SK-N-SH treated with all-trans-retinoic acid at 6 μM for 48 hours (cell line): ENCODE measurements at regions not wholly inside any gene's neighbourhood (a gene's known extent, or its start where the extent isn't known, plus 50 kb on each side); places are given as distances from the start of the nearest gene placed in this dataset.

ENCODE experiments used
- ATAC-seq: fragments of 200-7000 bp; cut with Tn5 transposase; 3 replicates; pipeline ENCODE4 v1.9.1; 2020; ENCODE audit warnings: mild to moderate bottlenecking, moderate library complexity
- ARNTL ChIP-seq: fragments of 450-650 bp; formaldehyde crosslinking; IDR thresholded peaks from 2 replicates; pipeline ENCODE4 v1.5.0; 2020; ENCODE audit warnings: low read depth, mild to moderate bottlenecking, moderate library complexity, borderline replicate concordance
- BACH2 ChIP-seq: fragments of 250-450 bp; sonication (Bioruptor Pico); IDR thresholded peaks from 2 replicates; pipeline ENCODE4 v1.9.0; 2021; ENCODE audit warnings: mild to moderate bottlenecking, borderline replicate concordance
- CREB5 ChIP-seq: fragments of 250-450 bp; sonication (Bioruptor Pico); IDR thresholded peaks from 2 replicates; pipeline ENCODE4 v1.5.1; 2020; ENCODE audit warnings: low read depth, mild to moderate bottlenecking, moderate library complexity
- CSDC2 ChIP-seq: fragments of 250-450 bp; sonication (Bioruptor Pico); IDR thresholded peaks from 2 replicates; pipeline ENCODE4 v1.5.0; 2020; ENCODE audit warnings: mild to moderate bottlenecking, moderate library complexity
- CSRNP3 ChIP-seq: fragments of 250-450 bp; sonication (Bioruptor Pico); IDR thresholded peaks from 2 replicates; pipeline ENCODE4 v1.5.1; 2021; ENCODE audit warnings: mild to moderate bottlenecking, moderate library complexity
- ESRRG ChIP-seq: fragments of 250-450 bp; sonication (Bioruptor Pico); IDR thresholded peaks from 2 replicates; pipeline ENCODE4 v1.6.1; 2021; ENCODE audit warnings: mild to moderate bottlenecking
- GLIS3 ChIP-seq: fragments of 250-450 bp; sonication (Bioruptor Pico); IDR thresholded peaks from 2 replicates; pipeline ENCODE4 v1.5.0; 2020; ENCODE audit warnings: mild to moderate bottlenecking, moderate library complexity
- ISL1 ChIP-seq: fragments of 250-450 bp; sonication (Bioruptor Pico); IDR thresholded peaks from 2 replicates; pipeline ENCODE4 v2.1.2; 2022; ENCODE audit warnings: mild to moderate bottlenecking, moderate library complexity
- OSR1 ChIP-seq: fragments of 250-450 bp; sonication (Bioruptor Pico); IDR thresholded peaks from 2 replicates; pipeline ENCODE4 v1.8.0; 2022; ENCODE audit warnings: moderate library complexity, mild to moderate bottlenecking, inconsistent platforms
- PATZ1 ChIP-seq: fragments of 250-450 bp; sonication (Bioruptor Pico); IDR thresholded peaks from 2 replicates; pipeline ENCODE4 v1.8.0; 2020; ENCODE audit warnings: mild to moderate bottlenecking, moderate library complexity, borderline replicate concordance
- POU6F1 ChIP-seq: fragments of 250-450 bp; sonication (Bioruptor Pico); IDR thresholded peaks from 2 replicates; pipeline ENCODE4 v1.8.0; 2021; ENCODE audit warnings: low read depth, mild to moderate bottlenecking, moderate library complexity, borderline replicate concordance
- PPARA ChIP-seq: fragments of 250-450 bp; sonication (Bioruptor Pico); IDR thresholded peaks from 2 replicates; pipeline ENCODE4 v1.5.0; 2020; ENCODE audit warnings: mild to moderate bottlenecking, borderline replicate concordance
- RARB ChIP-seq: fragments of 250-450 bp; sonication (Bioruptor Pico); IDR thresholded peaks from 2 replicates; pipeline ENCODE4 v1.8.0; 2021; ENCODE audit warnings: mild to moderate bottlenecking, moderate library complexity
- SNAI2 ChIP-seq: fragments of 250-450 bp; sonication (Bioruptor Pico); IDR thresholded peaks from 2 replicates; pipeline ENCODE4 v1.5.0; 2020; ENCODE audit warnings: mild to moderate bottlenecking, moderate library complexity
- TCF4 ChIP-seq: fragments of 250-450 bp; sonication (Bioruptor Pico); IDR thresholded peaks from 2 replicates; pipeline ENCODE4 v1.8.0; 2021; ENCODE audit warnings: mild to moderate bottlenecking, moderate library complexity, borderline replicate concordance
- TOX ChIP-seq: fragments of 250-450 bp; sonication (Bioruptor Pico); IDR thresholded peaks from 2 replicates; pipeline ENCODE4 v1.8.0; 2021; ENCODE audit warnings: mild to moderate bottlenecking, moderate library complexity, borderline replicate concordance
- ZC3H10 ChIP-seq: fragments of 250-450 bp; sonication (Bioruptor Pico); IDR thresholded peaks from 2 replicates; pipeline ENCODE4 v1.5.1; 2021; ENCODE audit warnings: mild to moderate bottlenecking, moderate library complexity
- ZFP3 ChIP-seq: fragments of 250-450 bp; sonication (Bioruptor Pico); IDR thresholded peaks from 2 replicates; pipeline ENCODE4 v1.5.0; 2020; ENCODE audit warnings: mild to moderate bottlenecking, moderate library complexity
- ZNF565 ChIP-seq: fragments of 450-650 bp; formaldehyde crosslinking; conservative IDR thresholded peaks from 2 replicates; pipeline ENCODE4 v1.5.0; 2020; ENCODE audit warnings: low read depth, mild to moderate bottlenecking, moderate library complexity
- ZNF70 ChIP-seq: fragments of 450-650 bp; formaldehyde crosslinking; IDR thresholded peaks from 2 replicates; pipeline ENCODE4 v1.5.0; 2020; ENCODE audit warnings: mild to moderate bottlenecking, moderate library complexity
- ZNF8 ChIP-seq: fragments of 450-650 bp; formaldehyde crosslinking; IDR thresholded peaks from 2 replicates; pipeline ENCODE4 v1.5.0; 2020; ENCODE audit warnings: mild to moderate bottlenecking, moderate library complexity

GRCh38 chr6:23319582-23319981, 750.2 kb downstream of the HDGFL1 start (continued):
- TF ChIP-seq PATZ1 (CRISPR knock-in tag) (no peak), POU6F1 (CRISPR knock-in tag) (no peak), TCF4 (CRISPR knock-in tag) (no peak)

- no peak for ATAC-seq
- TF ChIP-seq PATZ1 (CRISPR knock-in tag), result no peak
- no peak for TF ChIP-seq ZNF565 (CRISPR knock-in tag)
- TF ChIP-seq POU6F1 (CRISPR knock-in tag), result no peak
- no peak for TF ChIP-seq ZFP3
- TF ChIP-seq ZNF70, result no peak
- TF ChIP-seq CREB5, result no peak
- TF ChIP-seq OSR1 (CRISPR knock-in tag), result no peak
- no peak for TF ChIP-seq TCF4 (CRISPR knock-in tag)
- TF ChIP-seq BACH2, result no peak
- TF ChIP-seq RARB (CRISPR knock-in tag), result no peak
- TF ChIP-seq ISL1 (CRISPR knock-in tag), result no peak
- no peak for TF ChIP-seq CSDC2
- TF ChIP-seq TOX (CRISPR knock-in tag), result no peak
- no peak for TF ChIP-seq CSRNP3
- TF ChIP-seq SNAI2, result no peak
- no peak for TF ChIP-seq GLIS3 (CRISPR knock-in tag)
- TF ChIP-seq ZC3H10 (CRISPR knock-in tag), result no peak
- TF ChIP-seq, all 23 proteins: peak for 0
These were observed 751.2 kb downstream of the HDGFL1 start for GRCh38 chr6:23320471-23321015.

- ATAC-seq, result no peak
- TF ChIP-seq CSDC2 (no peak), GLIS3 (CRISPR knock-in tag) (no peak), PATZ1 (CRISPR knock-in tag) (no peak), ZNF565 (CRISPR knock-in tag) (no peak), OSR1 (CRISPR knock-in tag) (no peak), CSRNP3 (no peak), ZNF70 (no peak), TCF4 (CRISPR knock-in tag) (no peak), SNAI2 (no peak), ZFP3 (no peak), PPARA (CRISPR knock-in tag) (no peak), TOX (CRISPR knock-in tag) (no peak), BACH2 (no peak), ZNF8 (CRISPR knock-in tag) (no peak), ARNTL (CRISPR knock-in tag) (no peak), RARB (CRISPR knock-in tag) (no peak), ESRRG (CRISPR knock-in tag) (no peak), CREB5 (no peak)
These were observed 754.5 kb downstream of the HDGFL1 start for GRCh38 chr6:23323897-23324296.
